Liver (tissue), 3 donors: ENCODE measurements at regions not wholly inside any gene's neighbourhood (a gene's known extent, or its start where the extent isn't known, plus 50 kb on each side); places are given as distances from the start of the nearest gene placed in this dataset.

Experiments used
- ATF3 ChIP-seq: IDR thresholded peaks from 2 replicates; pipeline ENCODE4 v1.6.1; 2016; ENCODE audit warnings: antibody characterized with exemption
- CTCF ChIP-seq: fragments of 150-350 bp; IDR thresholded peaks from 2 replicates; pipeline ENCODE4 v1.5.1; 2017; ENCODE audit warnings: improper control_type of control experiment, low read depth, low read length; ENCODE audit not compliant: missing input control
- EGR1 ChIP-seq, 2 donors: IDR thresholded peaks; 2 replicates each; pipeline ENCODE4 v1.6.1; 2016 to 2018; ENCODE audit warnings: antibody characterized with exemption in 2 of 2, low read depth in 2 of 2
- TAF1 ChIP-seq: conservative IDR thresholded peaks from 2 replicates; pipeline ENCODE4 v1.6.1; 2016; ENCODE audit warnings: antibody characterized with exemption, mild to moderate bottlenecking
- YY1 ChIP-seq: IDR thresholded peaks from 2 replicates; pipeline ENCODE4 v1.6.1; 2016; ENCODE audit warnings: antibody characterized with exemption, mild to moderate bottlenecking
- TF ChIP-seq, protein P1 (sequence below): IDR thresholded peaks from 2 replicates; pipeline ENCODE4 v1.6.1; 2016; ENCODE audit warnings: antibody characterized with exemption, mild to moderate bottlenecking
- donor health status: healthy.
- donor health status: healthy.

DNA sequence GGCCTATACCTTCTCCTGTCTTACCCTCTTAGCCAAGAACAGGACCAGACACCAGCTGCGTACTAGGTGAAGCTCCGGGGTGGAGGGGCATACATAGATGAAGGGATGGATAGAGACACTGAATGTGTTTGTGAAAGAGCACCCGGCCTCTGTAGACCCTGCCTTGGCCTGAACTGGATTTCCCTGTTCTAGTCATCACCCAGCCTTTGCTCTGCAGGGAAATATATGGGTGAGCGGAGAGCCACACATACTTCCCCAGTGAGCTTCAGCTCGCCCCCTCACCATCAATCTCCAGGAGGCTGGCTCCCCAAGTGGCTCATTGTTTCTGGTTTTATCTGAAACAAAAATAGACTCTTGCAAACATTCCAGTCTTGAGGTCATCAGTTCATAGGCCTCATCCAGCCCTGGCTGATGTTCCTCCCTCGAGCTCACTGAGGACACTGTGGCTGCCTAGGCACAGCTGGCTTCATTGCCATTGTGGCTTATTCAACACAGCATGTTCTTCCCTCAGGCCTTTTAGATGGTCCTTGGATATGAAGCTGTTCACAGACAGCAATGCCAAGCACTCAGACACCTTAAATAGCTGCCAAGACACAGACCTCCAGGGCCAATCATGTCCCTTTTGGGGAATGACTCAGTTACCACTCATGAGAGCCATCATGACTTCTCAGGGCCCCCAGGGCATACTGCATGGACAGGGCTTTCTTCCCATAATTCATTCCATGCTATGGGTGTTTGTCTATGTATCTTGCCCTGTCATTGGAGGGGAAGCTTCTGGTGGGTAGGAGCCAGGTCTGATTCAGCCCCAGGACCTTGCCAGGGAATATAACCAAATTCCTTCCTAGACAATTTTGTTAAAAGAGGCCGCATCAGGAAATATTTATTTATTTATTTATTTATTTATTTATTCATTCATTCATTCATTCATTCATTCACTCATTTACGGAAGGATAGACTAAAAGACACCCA lies 82.4 kb downstream of the TTC32 start:
- TF ChIP-seq CTCF (no peak), YY1 (no peak), TAF1 (no peak), EGR1 (IDR thresholded peaks at IDR 0.05; ENCODE audit: low read depth in 2 of 2) (no peak), ATF3 (no peak)
- TF ChIP-seq, protein P1, sequence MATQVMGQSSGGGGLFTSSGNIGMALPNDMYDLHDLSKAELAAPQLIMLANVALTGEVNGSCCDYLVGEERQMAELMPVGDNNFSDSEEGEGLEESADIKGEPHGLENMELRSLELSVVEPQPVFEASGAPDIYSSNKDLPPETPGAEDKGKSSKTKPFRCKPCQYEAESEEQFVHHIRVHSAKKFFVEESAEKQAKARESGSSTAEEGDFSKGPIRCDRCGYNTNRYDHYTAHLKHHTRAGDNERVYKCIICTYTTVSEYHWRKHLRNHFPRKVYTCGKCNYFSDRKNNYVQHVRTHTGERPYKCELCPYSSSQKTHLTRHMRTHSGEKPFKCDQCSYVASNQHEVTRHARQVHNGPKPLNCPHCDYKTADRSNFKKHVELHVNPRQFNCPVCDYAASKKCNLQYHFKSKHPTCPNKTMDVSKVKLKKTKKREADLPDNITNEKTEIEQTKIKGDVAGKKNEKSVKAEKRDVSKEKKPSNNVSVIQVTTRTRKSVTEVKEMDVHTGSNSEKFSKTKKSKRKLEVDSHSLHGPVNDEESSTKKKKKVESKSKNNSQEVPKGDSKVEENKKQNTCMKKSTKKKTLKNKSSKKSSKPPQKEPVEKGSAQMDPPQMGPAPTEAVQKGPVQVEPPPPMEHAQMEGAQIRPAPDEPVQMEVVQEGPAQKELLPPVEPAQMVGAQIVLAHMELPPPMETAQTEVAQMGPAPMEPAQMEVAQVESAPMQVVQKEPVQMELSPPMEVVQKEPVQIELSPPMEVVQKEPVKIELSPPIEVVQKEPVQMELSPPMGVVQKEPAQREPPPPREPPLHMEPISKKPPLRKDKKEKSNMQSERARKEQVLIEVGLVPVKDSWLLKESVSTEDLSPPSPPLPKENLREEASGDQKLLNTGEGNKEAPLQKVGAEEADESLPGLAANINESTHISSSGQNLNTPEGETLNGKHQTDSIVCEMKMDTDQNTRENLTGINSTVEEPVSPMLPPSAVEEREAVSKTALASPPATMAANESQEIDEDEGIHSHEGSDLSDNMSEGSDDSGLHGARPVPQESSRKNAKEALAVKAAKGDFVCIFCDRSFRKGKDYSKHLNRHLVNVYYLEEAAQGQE = no peak
